A549 (cell line): ENCODE measurements at regions not wholly inside any gene's neighbourhood (a gene's known extent, or its start where the extent isn't known, plus 50 kb on each side); places are given as distances from the start of the nearest gene placed in this dataset.

Source experiments
- ATAC-seq, 2 experiments: fragments of 200-7000 bp in 1 of 2; fragments of >200 bp in 1 of 2; cut with Nextera tagmentation in 1 of 2; cut with Tn5 transposase in 1 of 2; 3 replicates each; pipeline versions ENCODE4 v1.8.0 to v1.9.1; 2018 to 2020; ENCODE audit warnings: mild to moderate bottlenecking in 1 of 2, moderate library complexity in 1 of 2
- CTCF ChIA-PET: fragments of 300-600 bp; sonication (Branson Sonifier 250); formaldehyde crosslinking; extraction: SDS; loops from one replicate; lab custom pipeline; 2021; ENCODE audit warnings: antibody characterized with exemption, inconsistent platforms; lab: Yijun Ruan, JAX
- POLR2A ChIA-PET: fragments of 350-600 bp; formaldehyde crosslinking; extraction: SDS; loops from one replicate; lab custom pipeline; 2021; ENCODE audit warnings: antibody characterized with exemption, inconsistent platforms; lab: Yijun Ruan, JAX
- DNase-seq, 2 experiments: peaks; one replicate each; pipeline versions ENCODE4 v3.0.0 to v3.0.0-alpha.2; 2011 to 2016; ENCODE audit warnings: low read depth in 1 of 2, low spot score in 1 of 2
- FAIRE-seq: peaks from 2 replicates; lab custom pipeline; 2011; peaks lifted over from hg19 to GRCh38; lab: Jason Lieb, UNC
- H3K27ac ChIP-seq, 2 experiments: fragments of >200 bp; sonication (Bioruptor Twin); formaldehyde crosslinking; 3 replicates each; pipeline ENCODE4 v1.5.1; 2016 to 2017
- H3K4me1 ChIP-seq: fragments of >200 bp; sonication (Bioruptor Twin); formaldehyde crosslinking; 3 replicates; pipeline ENCODE4 v1.6.1; 2016
- H3K4me2 ChIP-seq: fragments of >200 bp; sonication (Bioruptor Twin); formaldehyde crosslinking; 3 replicates; pipeline ENCODE4 v1.6.1; 2016
- H3K4me3 ChIP-seq: fragments of >200 bp; sonication (Bioruptor Twin); formaldehyde crosslinking; 3 replicates; pipeline ENCODE4 v1.5.1; 2016
- H3K9me3 ChIP-seq: fragments of >200 bp; sonication (Bioruptor Twin); formaldehyde crosslinking; 3 replicates; pipeline ENCODE4 v1.6.1; 2016
- EP300 ChIP-seq, 2 experiments: fragments of >200 bp; sonication (Bioruptor Twin); formaldehyde crosslinking; IDR thresholded peaks; 2 replicates in 1 of 2; 3 replicates in 1 of 2; pipeline ENCODE4 v1.6.1; 2016 to 2017
- FOSL2 ChIP-seq, 2 experiments: fragments of 450-650 bp in 1 of 2; fragments of >200 bp in 1 of 2; sonication (Bioruptor Twin) in 1 of 2; formaldehyde crosslinking; IDR thresholded peaks; 2 replicates each; pipeline versions ENCODE4 v1.5.0 to v1.6.1; 2016 to 2020; ENCODE audit warnings: mild to moderate bottlenecking in 1 of 2, moderate library complexity in 1 of 2
- HOXB5 ChIP-seq: fragments of 250-450 bp; sonication (Bioruptor Pico); IDR thresholded peaks from 2 replicates; pipeline ENCODE4 v1.5.0; 2020; ENCODE audit warnings: mild to moderate bottlenecking, moderate library complexity
- JUNB ChIP-seq: fragments of >200 bp; sonication (Bioruptor Twin); formaldehyde crosslinking; IDR thresholded peaks from 2 replicates; pipeline ENCODE4 v1.6.1; 2016
- KDM5A ChIP-seq: fragments of 200-600 bp; sonication (generic); IDR thresholded peaks from 2 replicates; pipeline ENCODE4 v1.6.1; 2016; ENCODE audit warnings: antibody characterized with exemption, mild to moderate bottlenecking
- PHF8 ChIP-seq: fragments of 200-600 bp; sonication (generic); IDR thresholded peaks from 2 replicates; pipeline ENCODE4 v1.6.1; 2016; ENCODE audit warnings: low read depth, mild to moderate bottlenecking, antibody characterized with exemption, moderate library complexity, borderline replicate concordance
- POLR2A ChIP-seq: IDR thresholded peaks from 2 replicates; pipeline ENCODE4 v1.6.1; 2012; ENCODE audit warnings: mild to moderate bottlenecking, low read length
- RAD21 ChIP-seq, 2 experiments: fragments of >200 bp in 1 of 2; sonication (Bioruptor Twin) in 1 of 2; formaldehyde crosslinking in 1 of 2; IDR thresholded peaks in 1 of 2; conservative IDR thresholded peaks in 1 of 2; 2 replicates in 1 of 2; 3 replicates in 1 of 2; pipeline ENCODE4 v1.6.1; 2012 to 2018; ENCODE audit warnings: inconsistent platforms in 1 of 2
- SREBF2 ChIP-seq: fragments of 450-650 bp; IDR thresholded peaks from 2 replicates; pipeline ENCODE4 v1.6.1; 2014; ENCODE audit warnings: mild to moderate bottlenecking, moderate library complexity
- ZC3H11A ChIP-seq: fragments of 450-650 bp; IDR thresholded peaks from 2 replicates; pipeline ENCODE4 v1.6.1; 2014; ENCODE audit warnings: antibody characterized with exemption, mild to moderate bottlenecking
- ZNF302 ChIP-seq: fragments of 250-450 bp; sonication (Bioruptor Pico); IDR thresholded peaks from 2 replicates; pipeline ENCODE4 v1.9.0; 2021; ENCODE audit warnings: inconsistent platforms, mild to moderate bottlenecking, moderate library complexity
- WGBS: methylation state at CpG from one replicate; pipeline ENCODE4 v1.1.6; 2017; ENCODE audit errors: missing lambda C conversion rate; 5-methylcytosine and 5-hydroxymethylcytosine counted together
- TF ChIP-seq, protein P1 (sequence below): fragments of >200 bp; sonication (Bioruptor Twin); formaldehyde crosslinking; IDR thresholded peaks from 3 replicates; pipeline ENCODE4 v1.5.1; 2016
- TF ChIP-seq, protein P2 (sequence below): fragments of 250-450 bp; sonication (Bioruptor Pico); IDR thresholded peaks from 2 replicates; pipeline ENCODE4 v1.5.0; 2020; ENCODE audit warnings: low read depth, mild to moderate bottlenecking, moderate library complexity
- TF ChIP-seq, protein P3 (sequence below): fragments of 200-600 bp; sonication (generic); IDR thresholded peaks from 2 replicates; pipeline ENCODE4 v1.6.1; 2016; ENCODE audit warnings: antibody characterized with exemption, mild to moderate bottlenecking, moderate library complexity

DNA sequence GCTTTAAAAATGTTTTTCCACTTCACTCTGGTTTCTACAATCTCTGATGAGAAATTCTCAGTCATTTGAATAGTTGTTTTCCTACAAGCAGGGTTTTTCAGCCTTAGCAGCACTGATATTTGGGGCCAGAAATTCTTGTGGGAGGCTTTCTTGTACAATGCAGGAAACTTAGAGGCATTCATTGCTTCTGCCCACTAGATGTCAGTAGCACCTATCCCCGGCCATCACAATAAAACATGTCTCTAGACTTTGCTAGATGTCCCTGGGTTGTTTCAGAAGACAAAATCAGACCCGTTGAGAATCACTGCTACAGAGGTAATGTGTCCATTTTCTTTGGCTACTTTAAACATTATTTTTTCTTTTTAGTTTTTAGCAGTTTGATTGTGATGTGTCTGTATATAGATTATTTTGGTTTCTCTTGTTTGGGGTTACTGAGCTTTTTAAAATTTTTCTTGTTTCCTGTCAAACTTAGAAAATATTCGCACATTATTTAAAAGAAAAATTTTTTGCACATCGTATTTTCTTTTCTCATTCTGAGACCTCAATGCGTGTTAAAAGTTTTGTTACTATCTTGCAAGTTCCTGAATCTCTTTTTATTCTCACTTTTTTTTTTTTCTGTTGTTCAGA, 60.8 kb upstream of the CCDC179 start:
- peak; percentile 73 to 87; a peak in 5 of 6 replicates for ATAC-seq
- FAIRE-seq, result no peak
- Histone ChIP-seq H3K4me2 (no peak overlapping the region), H3K27ac (no peak overlapping the region), H3K4me1 (no peaks in the 10 kb centered on the region), H3K4me3 (no peak overlapping the region), H3K9me3 (no peaks in the 10 kb centered on the region)
- POLR2A ChIA-PET, result no interaction called here
- DNase-seq, result peak; percentile 7 to 55
- 32% methylated on average over 5 of the region's 5 CpGs for WGBS
- TF ChIP-seq RAD21 (conservative IDR thresholded peaks at IDR 0.05 in 1 of 2, IDR thresholded peaks at IDR 0.05 in 1 of 2) (peak; percentile 27 to 37; a peak in 4 of 5 replicates), ZNF302 (CRISPR knock-in tag) (no peak), JUNB (no peak)
- TF ChIP-seq, protein P1, sequence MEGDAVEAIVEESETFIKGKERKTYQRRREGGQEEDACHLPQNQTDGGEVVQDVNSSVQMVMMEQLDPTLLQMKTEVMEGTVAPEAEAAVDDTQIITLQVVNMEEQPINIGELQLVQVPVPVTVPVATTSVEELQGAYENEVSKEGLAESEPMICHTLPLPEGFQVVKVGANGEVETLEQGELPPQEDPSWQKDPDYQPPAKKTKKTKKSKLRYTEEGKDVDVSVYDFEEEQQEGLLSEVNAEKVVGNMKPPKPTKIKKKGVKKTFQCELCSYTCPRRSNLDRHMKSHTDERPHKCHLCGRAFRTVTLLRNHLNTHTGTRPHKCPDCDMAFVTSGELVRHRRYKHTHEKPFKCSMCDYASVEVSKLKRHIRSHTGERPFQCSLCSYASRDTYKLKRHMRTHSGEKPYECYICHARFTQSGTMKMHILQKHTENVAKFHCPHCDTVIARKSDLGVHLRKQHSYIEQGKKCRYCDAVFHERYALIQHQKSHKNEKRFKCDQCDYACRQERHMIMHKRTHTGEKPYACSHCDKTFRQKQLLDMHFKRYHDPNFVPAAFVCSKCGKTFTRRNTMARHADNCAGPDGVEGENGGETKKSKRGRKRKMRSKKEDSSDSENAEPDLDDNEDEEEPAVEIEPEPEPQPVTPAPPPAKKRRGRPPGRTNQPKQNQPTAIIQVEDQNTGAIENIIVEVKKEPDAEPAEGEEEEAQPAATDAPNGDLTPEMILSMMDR, result peak; percentile 44
- CTCF ChIA-PET, result interaction anchor here (0.6 to 1.6 kb wide), 8 partner anchors 12 to 715 kb away, joined by 3 read pairs; no protein-coding TSS in a partner anchor

DNA sequence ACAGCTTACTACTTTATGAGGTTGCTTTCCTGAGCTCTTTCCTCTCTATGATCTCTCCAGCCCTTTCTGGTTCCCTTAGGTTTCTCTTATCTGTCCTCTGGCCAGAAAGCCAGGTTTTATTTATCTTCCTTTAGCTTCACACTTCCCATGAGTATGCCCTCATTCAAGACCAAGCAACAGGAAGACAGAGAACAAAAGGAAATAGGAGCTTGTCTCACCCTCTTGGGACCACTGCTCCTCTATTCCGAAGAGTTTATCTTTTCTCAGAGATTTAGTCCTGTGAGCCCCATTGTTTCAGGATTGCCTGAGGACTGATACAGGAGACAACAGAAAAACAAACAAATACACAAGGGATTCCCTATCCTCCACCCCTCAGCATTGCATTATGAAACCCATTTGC, 62.4 kb upstream of the CCDC179 start:
- ATAC-seq, result no peak
- TF ChIP-seq POLR2A (no peak), KDM5A (no peak), ZC3H11A (no peak), HOXB5 (CRISPR knock-in tag) (no peak), RAD21 (conservative IDR thresholded peaks at IDR 0.05 in 1 of 2, IDR thresholded peaks at IDR 0.05 in 1 of 2) (no peak), FOSL2 (IDR thresholded peaks at IDR 0.05) (no peak), FOSL2 (CRISPR knock-in tag; IDR thresholded peaks at IDR 0.05) (no peak), EP300 (IDR thresholded peaks at IDR 0.05) (no peak)
- TF ChIP-seq, protein P2, sequence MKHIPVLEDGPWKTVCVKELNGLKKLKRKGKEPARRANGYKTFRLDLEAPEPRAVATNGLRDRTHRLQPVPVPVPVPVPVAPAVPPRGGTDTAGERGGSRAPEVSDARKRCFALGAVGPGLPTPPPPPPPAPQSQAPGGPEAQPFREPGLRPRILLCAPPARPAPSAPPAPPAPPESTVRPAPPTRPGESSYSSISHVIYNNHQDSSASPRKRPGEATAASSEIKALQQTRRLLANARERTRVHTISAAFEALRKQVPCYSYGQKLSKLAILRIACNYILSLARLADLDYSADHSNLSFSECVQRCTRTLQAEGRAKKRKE (CRISPR knock-in tag), result no peak
- TF ChIP-seq, protein P3, sequence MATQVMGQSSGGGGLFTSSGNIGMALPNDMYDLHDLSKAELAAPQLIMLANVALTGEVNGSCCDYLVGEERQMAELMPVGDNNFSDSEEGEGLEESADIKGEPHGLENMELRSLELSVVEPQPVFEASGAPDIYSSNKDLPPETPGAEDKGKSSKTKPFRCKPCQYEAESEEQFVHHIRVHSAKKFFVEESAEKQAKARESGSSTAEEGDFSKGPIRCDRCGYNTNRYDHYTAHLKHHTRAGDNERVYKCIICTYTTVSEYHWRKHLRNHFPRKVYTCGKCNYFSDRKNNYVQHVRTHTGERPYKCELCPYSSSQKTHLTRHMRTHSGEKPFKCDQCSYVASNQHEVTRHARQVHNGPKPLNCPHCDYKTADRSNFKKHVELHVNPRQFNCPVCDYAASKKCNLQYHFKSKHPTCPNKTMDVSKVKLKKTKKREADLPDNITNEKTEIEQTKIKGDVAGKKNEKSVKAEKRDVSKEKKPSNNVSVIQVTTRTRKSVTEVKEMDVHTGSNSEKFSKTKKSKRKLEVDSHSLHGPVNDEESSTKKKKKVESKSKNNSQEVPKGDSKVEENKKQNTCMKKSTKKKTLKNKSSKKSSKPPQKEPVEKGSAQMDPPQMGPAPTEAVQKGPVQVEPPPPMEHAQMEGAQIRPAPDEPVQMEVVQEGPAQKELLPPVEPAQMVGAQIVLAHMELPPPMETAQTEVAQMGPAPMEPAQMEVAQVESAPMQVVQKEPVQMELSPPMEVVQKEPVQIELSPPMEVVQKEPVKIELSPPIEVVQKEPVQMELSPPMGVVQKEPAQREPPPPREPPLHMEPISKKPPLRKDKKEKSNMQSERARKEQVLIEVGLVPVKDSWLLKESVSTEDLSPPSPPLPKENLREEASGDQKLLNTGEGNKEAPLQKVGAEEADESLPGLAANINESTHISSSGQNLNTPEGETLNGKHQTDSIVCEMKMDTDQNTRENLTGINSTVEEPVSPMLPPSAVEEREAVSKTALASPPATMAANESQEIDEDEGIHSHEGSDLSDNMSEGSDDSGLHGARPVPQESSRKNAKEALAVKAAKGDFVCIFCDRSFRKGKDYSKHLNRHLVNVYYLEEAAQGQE, result no peak
- TF ChIP-seq, all 56 proteins: peak for 0
- 42% methylated on average over 1 of the region's 1 CpG for WGBS
- Histone ChIP-seq H3K4me1 (no peaks in the 10 kb centered on the region), H3K4me3 (no peak overlapping the region), H3K27ac (no peak overlapping the region), H3K9me3 (no peaks in the 10 kb centered on the region), H3K4me2 (no peak overlapping the region)
- FAIRE-seq, result no peak
- no peak for DNase-seq
- ChIA-PET CTCF (no interaction called here), POLR2A (no interaction called here)

DNA sequence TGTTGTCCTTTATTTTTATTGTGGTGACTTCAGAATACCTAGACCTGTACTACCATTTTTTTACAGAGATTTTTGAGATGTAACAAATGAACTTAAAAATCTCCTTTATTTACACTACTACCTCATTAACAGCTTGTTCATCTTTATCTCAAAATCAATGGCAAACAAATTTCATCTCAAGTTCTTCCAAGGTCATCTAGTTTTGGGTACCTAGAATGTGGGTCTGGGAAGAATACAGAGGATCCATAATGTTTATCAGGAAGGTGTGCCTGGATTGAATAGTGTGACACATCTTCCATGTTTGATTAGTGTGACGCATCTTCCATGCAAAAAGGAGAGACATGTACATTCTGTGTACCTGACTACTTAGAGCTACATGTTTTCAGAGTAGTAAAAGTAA, 63.3 kb upstream of the CCDC179 start:
- H3K4me1 ChIP-seq, result no peaks in the 10 kb centered on the region
- POLR2A ChIA-PET, result no interaction called here
- H3K4me3 ChIP-seq, result no peak overlapping the region
- no peak overlapping the region for H3K27ac ChIP-seq
- H3K4me2 ChIP-seq, result no peak overlapping the region
- TF ChIP-seq PHF8 (no peak), SREBF2 (no peak), ZNF302 (CRISPR knock-in tag) (no peak)
- FAIRE-seq (no peak), DNase-seq (no peak), ATAC-seq (no peak)
- H3K9me3 ChIP-seq, result no peaks in the 10 kb centered on the region
- CTCF ChIA-PET, result no interaction called here
- WGBS, result 53% methylated on average over 1 of the region's 1 CpG
